K562 (cell line): ENCODE measurements at regions not wholly inside any gene's neighbourhood (a gene's known extent, or its start where the extent isn't known, plus 50 kb on each side); places are given as distances from the start of the nearest gene placed in this dataset.

Source experiments
- ATAC-seq: fragments of 200-7000 bp; cut with Tn5 transposase; 3 replicates; pipeline ENCODE4 v1.9.1; 2020; ENCODE audit warnings: moderate library complexity
- BruUV-seq: library from RNA; stranded (reverse); fragments of 400-500 nt; replicated peaks from 2 replicates; lab custom pipeline; 2021; lab: Mats Ljungman, UMichigan
- CTCF ChIA-PET: fragments of 300-600 bp; formaldehyde crosslinking; extraction: SDS; loops from one replicate; lab custom pipeline; 2021; ENCODE audit warnings: low intra/inter-chr PET ratio; lab: Yijun Ruan, JAX
- POLR2A ChIA-PET: fragments of 300-600, 350-650 bp; sonication (Branson Sonifier 250); formaldehyde crosslinking; extraction: SDS; loops from one replicate; lab custom pipeline; 2021; ENCODE audit warnings: antibody characterized with exemption, inconsistent platforms; lab: Yijun Ruan, JAX
- DNase-seq, 4 experiments: peaks; one replicate each; pipeline versions ENCODE4 v3.0.0 to v3.0.0-alpha.2; 2011 to 2018; ENCODE audit warnings: low spot score in 3 of 4, mixed read lengths in 3 of 4; ENCODE audit errors: extremely low read depth in 1 of 4
- FAIRE-seq: peaks from 2 replicates; lab custom pipeline; 2011; peaks lifted over from hg19 to GRCh38; lab: Jason Lieb, UNC
- H2AFZ ChIP-seq: 2 replicates; pipeline ENCODE4 v1.6.0; 2011; ENCODE audit warnings: low read depth, low read length, control low read depth, inconsistent platforms
- H3K27ac ChIP-seq: fragments of 200-600 bp; 3 replicates; pipeline ENCODE4 v1.8.0; 2011; ENCODE audit warnings: low read depth, mild to moderate bottlenecking, control low read depth, inconsistent platforms, low read length, moderate library complexity, mixed read lengths; ENCODE audit errors: extremely low read depth
- H3K27me3 ChIP-seq, 2 experiments: fragments of 300-600 bp in 1 of 2; 2 replicates in 1 of 2; 3 replicates in 1 of 2; pipeline versions ENCODE4 v1.6.0 to v1.8.0; 2011; ENCODE audit warnings: inconsistent platforms in 2 of 2, low read length in 2 of 2, mild to moderate bottlenecking in 1 of 2, mixed read lengths in 1 of 2, moderate library complexity in 1 of 2; ENCODE audit not compliant: control insufficient read depth in 2 of 2, insufficient read depth in 2 of 2
- H3K36me3 ChIP-seq: fragments of 300-600 bp; 3 replicates; pipeline ENCODE4 v1.8.0; 2011; ENCODE audit warnings: mild to moderate bottlenecking, low read length, inconsistent platforms; ENCODE audit not compliant: control insufficient read depth, insufficient read depth
- H3K4me1 ChIP-seq, 2 experiments: fragments of 200-600 bp in 1 of 2; replicated peaks in 1 of 2; 2 replicates in 1 of 2; 3 replicates in 1 of 2; pipeline versions ENCODE4 v1.5.1 to v1.8.0; 2011; ENCODE audit warnings: inconsistent platforms in 2 of 2, low read length in 2 of 2, mild to moderate bottlenecking in 1 of 2, mixed read lengths in 1 of 2, moderate library complexity in 1 of 2; ENCODE audit not compliant: control insufficient read depth in 2 of 2, insufficient read depth in 2 of 2
- H3K4me2 ChIP-seq: 2 replicates; pipeline ENCODE4 v1.6.1; 2011; ENCODE audit warnings: low read length, control low read depth, inconsistent platforms, mixed read lengths; ENCODE audit not compliant: insufficient read depth
- H3K4me3 ChIP-seq: fragments of 200-600 bp; sonication (generic), shearing (Covaris generic); 2 replicates; pipeline ENCODE4 v1.5.1; 2016; ENCODE audit warnings: control low read depth, inconsistent platforms
- H3K79me2 ChIP-seq: fragments of 200-600 bp; 3 replicates; pipeline ENCODE4 v1.8.0; 2011; ENCODE audit warnings: low read length, inconsistent platforms; ENCODE audit not compliant: control insufficient read depth, insufficient read depth
- H3K9ac ChIP-seq, 2 experiments: 2 replicates each; pipeline versions ENCODE4 v1.6.0 to v1.6.1; 2011; ENCODE audit warnings: low read depth in 2 of 2, low read length in 2 of 2, control low read depth in 1 of 2, inconsistent platforms in 1 of 2, mild to moderate bottlenecking in 1 of 2, mixed read lengths in 1 of 2; ENCODE audit not compliant: insufficient read depth in 1 of 2
- H3K9me1 ChIP-seq: one replicate; pipeline ENCODE4 v1.6.0; 2011; ENCODE audit warnings: inconsistent platforms, mild to moderate bottlenecking, low read length, moderate library complexity; ENCODE audit not compliant: control insufficient read depth, insufficient read depth
- H3K9me3 ChIP-seq: replicated peaks from 2 replicates; pipeline ENCODE4 v1.5.1; 2011; ENCODE audit warnings: low read depth, low read length, inconsistent platforms; ENCODE audit not compliant: control insufficient read depth, insufficient read depth
- H4K20me1 ChIP-seq: replicated peaks from 2 replicates; pipeline ENCODE4 v1.6.1; 2011; ENCODE audit warnings: low read length, inconsistent platforms, mixed read lengths; ENCODE audit not compliant: control insufficient read depth, insufficient read depth
- ADNP ChIP-seq: fragments of 200-800 bp; sonication (Bioruptor generic); IDR thresholded peaks from 2 replicates; pipeline ENCODE4 v1.6.1; 2016; ENCODE audit warnings: missing genetic modification characterization, missing compliant biosample characterization
- ARID2 ChIP-seq: fragments of 450-650 bp; IDR thresholded peaks from 2 replicates; pipeline ENCODE4 v1.6.1; 2017; ENCODE audit warnings: antibody characterized with exemption, mild to moderate bottlenecking
- BACH1 ChIP-seq: fragments of 200-800 bp; sonication (Bioruptor generic); IDR thresholded peaks from 2 replicates; pipeline ENCODE4 v1.6.1; 2016; ENCODE audit warnings: missing genetic modification characterization, missing compliant biosample characterization
- FOXA3 ChIP-seq, 2 experiments: fragments of 450-650 bp in 1 of 2; sonication (generic) in 1 of 2; formaldehyde crosslinking; IDR thresholded peaks in 1 of 2; conservative IDR thresholded peaks in 1 of 2; 2 replicates each; pipeline versions ENCODE4 v1.4.0 to v1.8.0; 2020 to 2022; ENCODE audit warnings: mild to moderate bottlenecking in 2 of 2, missing genetic modification reagents in 1 of 2
- HDAC1 ChIP-seq, 2 experiments: fragments of 450-650 bp; IDR thresholded peaks; 2 replicates each; pipeline ENCODE4 v1.6.1; 2016 to 2017; ENCODE audit warnings: inconsistent platforms in 1 of 2, mild to moderate bottlenecking in 1 of 2, moderate library complexity in 1 of 2
- HEY1 ChIP-seq: fragments of 250-450 bp; sonication (Bioruptor Pico); IDR thresholded peaks from 2 replicates; pipeline ENCODE4 v1.5.0; 2020; ENCODE audit warnings: mild to moderate bottlenecking, moderate library complexity, borderline replicate concordance
- IFI16 ChIP-seq: fragments of 250-450 bp; sonication (Bioruptor Pico); IDR thresholded peaks from 2 replicates; pipeline ENCODE4 v2.1.2; 2022; ENCODE audit warnings: mild to moderate bottlenecking, inconsistent platforms
- PYGO2 ChIP-seq: fragments of 450-650 bp; IDR thresholded peaks from 2 replicates; pipeline ENCODE4 v1.6.1; 2016; ENCODE audit warnings: mild to moderate bottlenecking, missing genetic modification characterization, moderate library complexity, missing compliant biosample characterization
- TEAD2 ChIP-seq: fragments of 450-650 bp; IDR thresholded peaks from 2 replicates; pipeline ENCODE4 v1.6.1; 2016; ENCODE audit warnings: missing genetic modification characterization, control low read depth, missing compliant biosample characterization
- ZNF143 ChIP-seq: sonication (generic); formaldehyde crosslinking; IDR thresholded peaks from 2 replicates; pipeline ENCODE4 v1.9.0; 2022; ENCODE audit warnings: mild to moderate bottlenecking, missing genetic modification reagents
- ZNF407 ChIP-seq: fragments of 450-650 bp; IDR thresholded peaks from 2 replicates; pipeline ENCODE4 v1.6.1; 2016; ENCODE audit warnings: low read depth
- in situ Hi-C: fragments of 300-500 bp; cut with MboI; formaldehyde crosslinking; loops from 4 replicates; pipeline ENCODE4 v1.15.0; 2018; ENCODE audit warnings: inconsistent platforms, mixed read lengths
- intact Hi-C: fragments of 100-400 bp; cut with micrococcal nuclease; formaldehyde crosslinking; loops from 2 replicates; pipeline ENCODE4 v1.14.2; 2022
- TF ChIP-seq, protein P1 (sequence below), 2 experiments: fragments of 450-650 bp; IDR thresholded peaks; 2 replicates each; pipeline ENCODE4 v1.6.1; 2016

- POLR2A ChIA-PET, result no interaction called here
- ATAC-seq (no peak), DNase-seq (no peak), FAIRE-seq (no peak)
- H2AFZ ChIP-seq, result no peak overlapping the region
- H3K4me2 ChIP-seq, result no peak overlapping the region
- H3K27me3 ChIP-seq, result no peaks in the 10 kb centered on the region
- no peaks in the 10 kb centered on the region for H3K79me2 ChIP-seq
- CTCF ChIA-PET, result no interaction called here
- intact Hi-C loops, result no loop called here
- H3K9me3 ChIP-seq, result no peaks in the 10 kb centered on the region
- no peaks in the 10 kb centered on the region for H3K4me1 ChIP-seq
- no peak overlapping the region for H3K9ac ChIP-seq
- no TSS peak for BruUV-seq
- H4K20me1 ChIP-seq, result no peaks in the 10 kb centered on the region
- no peak overlapping the region for H3K27ac ChIP-seq
- in situ Hi-C loops, result no loop called here
- H3K36me3 ChIP-seq, result no peaks in the 10 kb centered on the region
- H3K4me3 ChIP-seq, result no peak overlapping the region
- no peaks in the 10 kb centered on the region for H3K9me1 ChIP-seq
- TF ChIP-seq ZNF407 (no peak), BACH1 (tag) (no peak), FOXA3 (CRISPR knock-in tag; conservative IDR thresholded peaks at IDR 0.05 in 1 of 2, IDR thresholded peaks at IDR 0.05 in 1 of 2) (no peak), ARID2 (no peak), HEY1 (CRISPR knock-in tag) (no peak), IFI16 (CRISPR knock-in tag) (no peak), TEAD2 (no peak), PYGO2 (tag) (no peak), ZNF143 (CRISPR knock-in tag) (no peak), HDAC1 (IDR thresholded peaks at IDR 0.05) (no peak), ADNP (tag) (no peak)
- TF ChIP-seq, protein P1, sequence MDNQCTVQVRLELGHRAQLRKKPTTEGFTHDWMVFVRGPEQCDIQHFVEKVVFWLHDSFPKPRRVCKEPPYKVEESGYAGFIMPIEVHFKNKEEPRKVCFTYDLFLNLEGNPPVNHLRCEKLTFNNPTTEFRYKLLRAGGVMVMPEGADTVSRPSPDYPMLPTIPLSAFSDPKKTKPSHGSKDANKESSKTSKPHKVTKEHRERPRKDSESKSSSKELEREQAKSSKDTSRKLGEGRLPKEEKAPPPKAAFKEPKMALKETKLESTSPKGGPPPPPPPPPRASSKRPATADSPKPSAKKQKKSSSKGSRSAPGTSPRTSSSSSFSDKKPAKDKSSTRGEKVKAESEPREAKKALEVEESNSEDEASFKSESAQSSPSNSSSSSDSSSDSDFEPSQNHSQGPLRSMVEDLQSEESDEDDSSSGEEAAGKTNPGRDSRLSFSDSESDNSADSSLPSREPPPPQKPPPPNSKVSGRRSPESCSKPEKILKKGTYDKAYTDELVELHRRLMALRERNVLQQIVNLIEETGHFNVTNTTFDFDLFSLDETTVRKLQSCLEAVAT (IDR thresholded peaks at IDR 0.05), result no peak
Observed at GRCh38 chr1:55969322-55969721, 610.0 kb downstream of the PLPP3 start.
